ENCODE measurements at regions not wholly inside any gene's neighbourhood (a gene's known extent, or its start where the extent isn't known, plus 50 kb on each side); places are given as distances from the start of the nearest gene placed in this dataset.
"Not testable (repeated sequence)": the region's sequence is repeated elsewhere in the genome, so short reads cannot be mapped to it uniquely, and the experiment has no call there.

- no peak overlapping the region for H3K4me3 ChIP-seq
- H3K4me1 ChIP-seq: no peaks in the 10 kb centered on the region
- no peaks in the 10 kb centered on the region for H3K9me3 ChIP-seq
- H3K27me3 ChIP-seq: no peaks in the 10 kb centered on the region
- no peak for DNase-seq (ENCODE audit: extremely low spot score)
- intact Hi-C loops (cut with DNase I): no loop called here
- no peak overlapping the region for H3K27ac ChIP-seq (replicated peaks in 1 of 4)
- no peaks in the 10 kb centered on the region for H3K36me3 ChIP-seq
- TF ChIP-seq POLR2A (IDR thresholded peaks at IDR 0.05; ENCODE audit: low read depth): no peak
- no peak for TF ChIP-seq EP300 (IDR thresholded peaks at IDR 0.05)
- no peak for TF ChIP-seq CTCF (IDR thresholded peaks at IDR 0.05)
- TF ChIP-seq POLR2AphosphoS5 (IDR thresholded peaks at IDR 0.05): no peak
These were observed 894.1 kb upstream of the API5 start for GRCh38 chr11:42417691-42418090.

GRCh38 chr11:42422090-42422489 lies 889.7 kb upstream of the API5 start:
- 91% methylated on average over 1 of the region's 1 CpG for WGBS
- intact Hi-C loops (cut with DNase I): no loop called here

GRCh38 chr11:42434911-42435310 lies 876.9 kb upstream of the API5 start:
- H3K27me3 ChIP-seq; H3K4me1 ChIP-seq; intact Hi-C loops (cut with DNase I); H3K9me3 ChIP-seq; DNase-seq (ENCODE audit: extremely low spot score); H3K36me3 ChIP-seq; H3K27ac ChIP-seq (replicated peaks in 1 of 4); H3K4me3 ChIP-seq: not testable (repeated sequence)
- 93% methylated on average over 24 of the region's 25 CpGs for WGBS

More at GRCh38 chr11:42422090-42422489, 889.7 kb upstream of the API5 start:
- Histone ChIP-seq H3K27ac (replicated peaks in 1 of 4) (no peak overlapping the region), H3K4me1 (no peaks in the 10 kb centered on the region), H3K27me3 (no peaks in the 10 kb centered on the region), H3K9me3 (no peaks in the 10 kb centered on the region), H3K4me3 (no peak overlapping the region), H3K36me3 (no peaks in the 10 kb centered on the region)
- TF ChIP-seq CTCF (IDR thresholded peaks at IDR 0.05) (no peak), POLR2A (IDR thresholded peaks at IDR 0.05; ENCODE audit: low read depth) (no peak), EP300 (IDR thresholded peaks at IDR 0.05) (no peak), POLR2AphosphoS5 (IDR thresholded peaks at IDR 0.05) (no peak)
- DNase-seq (ENCODE audit: extremely low spot score): no peak

GRCh38 chr11:42444406-42444805 lies 867.4 kb upstream of the API5 start:
- Histone ChIP-seq H3K36me3 (no peaks in the 10 kb centered on the region), H3K27ac (replicated peaks in 1 of 4) (no peak overlapping the region), H3K27me3 (no peaks in the 10 kb centered on the region), H3K4me3 (no peak overlapping the region), H3K9me3 (peaks cover 0 to 6% (median 0%) of the 10 kb centered on the region in 4 donors), H3K4me1 (no peaks in the 10 kb centered on the region)
- intact Hi-C loops (cut with DNase I): no loop called here
- TF ChIP-seq EP300 (IDR thresholded peaks at IDR 0.05) (no peak), POLR2AphosphoS5 (IDR thresholded peaks at IDR 0.05) (no peak)
- no peak for DNase-seq (ENCODE audit: extremely low spot score)
- WGBS: 67% methylated on average over 4 of the region's 4 CpGs

GRCh38 chr11:42462558-42463310 lies 849.1 kb upstream of the API5 start:
- no peak for TF ChIP-seq POLR2A (IDR thresholded peaks at IDR 0.05; ENCODE audit: low read depth)
- no peak for TF ChIP-seq CTCF (IDR thresholded peaks at IDR 0.05)
- TF ChIP-seq POLR2AphosphoS5 (IDR thresholded peaks at IDR 0.05): no peak
- TF ChIP-seq EP300 (IDR thresholded peaks at IDR 0.05): no peak
- H3K9me3 ChIP-seq: no peaks in the 10 kb centered on the region
- WGBS: 78% methylated on average over 8 of the region's 8 CpGs

GRCh38 chr11:42465623-42466022 lies 846.2 kb upstream of the API5 start:
- Histone ChIP-seq H3K4me1 (no peaks in the 10 kb centered on the region), H3K27me3 (no peaks in the 10 kb centered on the region), H3K4me3 (no peak overlapping the region), H3K27ac (replicated peaks in 1 of 4) (no peak overlapping the region), H3K36me3 (no peaks in the 10 kb centered on the region), H3K9me3 (no peaks in the 10 kb centered on the region)
- 95% methylated on average over 2 of the region's 2 CpGs for WGBS
- intact Hi-C loops (cut with DNase I): no loop called here
- TF ChIP-seq POLR2A (IDR thresholded peaks at IDR 0.05; ENCODE audit: low read depth): no peak
- no peak for TF ChIP-seq POLR2AphosphoS5 (IDR thresholded peaks at IDR 0.05)
- TF ChIP-seq EP300 (IDR thresholded peaks at IDR 0.05): no peak
- TF ChIP-seq CTCF (IDR thresholded peaks at IDR 0.05): no peak
- DNase-seq (ENCODE audit: extremely low spot score): no peak

More at GRCh38 chr11:42462558-42463310, 849.1 kb upstream of the API5 start:
- Histone ChIP-seq H3K36me3 (no peaks in the 10 kb centered on the region), H3K27ac (replicated peaks in 1 of 4) (no peak overlapping the region), H3K27me3 (no peaks in the 10 kb centered on the region), H3K4me3 (no peak overlapping the region), H3K4me1 (no peaks in the 10 kb centered on the region)
- DNase-seq (ENCODE audit: extremely low spot score): no peak
- intact Hi-C loops (cut with DNase I): no loop called here

Measured in esophagus muscularis mucosa (tissue), 4 donors.